HG03565 (cell line): ENCODE measurements at regions not wholly inside any gene's neighbourhood (a gene's known extent, or its start where the extent isn't known, plus 50 kb on each side); places are given as distances from the start of the nearest gene placed in this dataset.
"Not testable (repeated sequence)": the region's sequence is repeated elsewhere in the genome, so short reads cannot be mapped to it uniquely, and the experiment has no call there.

ENCODE experiments used
- ATAC-seq: cut with Tn5 transposase; IDR thresholded peaks from one replicate; pipeline ENCODE4 v1.9.1; 2021; ENCODE audit warnings: mild to moderate bottlenecking, moderate library complexity; ENCODE audit not compliant: unreplicated experiment

- ATAC-seq = no peak
Measured at GRCh38 chr7:115227473-115228235, 305.8 kb downstream of the MDFIC start.

DNA sequence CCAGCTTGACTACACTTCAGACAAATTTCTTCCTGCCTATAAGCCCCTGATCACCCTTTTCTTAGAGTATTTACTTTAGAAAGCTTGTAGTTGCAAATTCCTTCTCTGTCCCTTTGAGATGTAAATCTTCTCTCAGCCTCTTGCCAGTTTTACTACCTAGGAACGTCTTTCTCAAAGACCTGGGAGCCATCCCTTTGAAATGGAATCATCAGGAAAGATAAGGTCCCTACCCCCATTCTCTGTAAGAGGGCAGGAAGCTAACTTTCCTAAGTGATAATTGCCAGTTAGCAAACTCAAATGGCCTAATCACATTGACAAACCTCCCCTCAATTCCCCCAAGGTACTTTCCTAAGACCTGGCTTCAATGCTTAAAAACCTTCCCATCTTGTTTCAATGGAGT is 304.5 kb downstream of the MDFIC start:
- ATAC-seq = no peak

DNA sequence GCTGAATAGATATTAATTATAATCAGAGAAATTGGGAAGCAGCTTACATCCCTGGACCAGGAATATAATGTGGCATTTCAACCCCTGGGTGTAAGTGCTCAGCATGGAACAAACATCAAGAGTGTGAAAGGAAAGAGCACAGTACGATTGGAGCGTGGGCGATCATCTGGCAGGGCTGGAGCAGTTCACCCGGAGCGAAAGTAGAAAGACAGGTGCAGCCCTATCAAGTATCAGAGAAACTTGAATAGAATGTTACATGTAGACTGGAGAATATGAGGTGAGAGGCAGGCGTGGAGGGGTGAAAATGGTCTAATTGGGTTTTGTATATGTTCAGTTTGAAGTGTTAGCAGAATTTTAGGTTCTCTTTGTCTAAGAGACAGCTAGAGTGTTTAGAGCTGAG is 303.0 kb downstream of the MDFIC start:
- ATAC-seq = no peak

DNA sequence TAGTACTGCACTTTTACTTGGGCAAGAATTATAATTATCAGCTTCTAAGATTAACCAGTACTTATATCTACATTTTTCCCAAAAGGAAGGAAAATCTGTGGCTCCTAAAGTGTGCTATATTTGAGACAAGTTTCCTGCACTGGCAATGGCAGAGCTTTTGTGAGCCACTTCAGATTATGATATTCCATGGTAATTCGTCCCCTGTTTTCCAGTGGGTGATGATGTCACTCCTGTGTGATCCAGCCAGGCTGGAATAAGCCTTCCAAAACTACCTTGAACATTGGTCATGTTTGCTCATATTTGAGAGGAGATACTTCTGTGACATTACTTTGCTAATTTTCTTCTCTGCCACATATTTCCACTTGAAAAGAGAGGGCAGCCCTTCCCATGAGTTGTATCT is 302.1 kb downstream of the MDFIC start:
- ATAC-seq = no peak

DNA sequence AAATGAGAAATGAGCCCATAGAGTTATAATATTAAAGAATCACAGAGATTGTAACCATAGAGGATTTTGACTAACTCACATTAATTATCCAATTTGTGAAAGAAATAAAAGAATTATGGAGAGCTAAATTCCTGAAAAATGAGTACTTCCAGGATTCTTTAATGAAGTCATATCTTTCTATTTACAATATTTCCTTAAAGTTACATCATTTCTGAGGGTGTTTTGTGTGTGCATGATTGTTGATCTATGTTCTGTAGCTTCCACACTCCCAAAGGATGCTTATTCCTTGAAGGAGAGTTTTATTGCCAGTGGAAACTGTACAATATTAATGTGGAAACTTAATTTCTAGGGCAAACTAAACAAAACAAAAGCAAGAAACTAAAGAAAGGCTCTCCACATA is 299.6 kb downstream of the MDFIC start:
- ATAC-seq = no peak

- no peak for ATAC-seq
Measured at GRCh38 chr7:115218076-115218475, 296.2 kb downstream of the MDFIC start.

DNA sequence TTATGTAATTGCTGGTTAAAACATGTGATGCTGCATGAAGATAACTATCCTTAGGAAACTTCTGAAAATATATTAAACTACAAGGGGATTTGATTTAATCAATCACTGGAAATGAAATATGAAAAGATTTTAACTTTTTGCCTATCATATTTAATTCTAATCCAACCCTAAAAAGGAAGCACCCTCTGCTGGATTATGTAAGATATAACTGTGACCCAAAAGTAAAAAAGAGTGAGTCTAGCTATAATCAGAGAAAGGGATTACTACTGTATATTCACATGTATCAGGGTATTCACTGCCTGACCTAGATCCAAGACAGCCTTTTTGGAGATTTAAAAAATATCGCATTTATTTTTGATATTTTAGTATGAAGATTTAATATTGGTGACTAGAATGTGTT is 295.5 kb downstream of the MDFIC start:
- ATAC-seq = no peak

- ATAC-seq = no peak
Measured at GRCh38 chr7:115216652-115217051, 294.8 kb downstream of the MDFIC start.

GRCh38 chr7:115211171-115211570 is 289.3 kb downstream of the MDFIC start:
- ATAC-seq = no peak

- ATAC-seq = no peak
Measured at GRCh38 chr7:115210552-115210951, 288.7 kb downstream of the MDFIC start.

DNA sequence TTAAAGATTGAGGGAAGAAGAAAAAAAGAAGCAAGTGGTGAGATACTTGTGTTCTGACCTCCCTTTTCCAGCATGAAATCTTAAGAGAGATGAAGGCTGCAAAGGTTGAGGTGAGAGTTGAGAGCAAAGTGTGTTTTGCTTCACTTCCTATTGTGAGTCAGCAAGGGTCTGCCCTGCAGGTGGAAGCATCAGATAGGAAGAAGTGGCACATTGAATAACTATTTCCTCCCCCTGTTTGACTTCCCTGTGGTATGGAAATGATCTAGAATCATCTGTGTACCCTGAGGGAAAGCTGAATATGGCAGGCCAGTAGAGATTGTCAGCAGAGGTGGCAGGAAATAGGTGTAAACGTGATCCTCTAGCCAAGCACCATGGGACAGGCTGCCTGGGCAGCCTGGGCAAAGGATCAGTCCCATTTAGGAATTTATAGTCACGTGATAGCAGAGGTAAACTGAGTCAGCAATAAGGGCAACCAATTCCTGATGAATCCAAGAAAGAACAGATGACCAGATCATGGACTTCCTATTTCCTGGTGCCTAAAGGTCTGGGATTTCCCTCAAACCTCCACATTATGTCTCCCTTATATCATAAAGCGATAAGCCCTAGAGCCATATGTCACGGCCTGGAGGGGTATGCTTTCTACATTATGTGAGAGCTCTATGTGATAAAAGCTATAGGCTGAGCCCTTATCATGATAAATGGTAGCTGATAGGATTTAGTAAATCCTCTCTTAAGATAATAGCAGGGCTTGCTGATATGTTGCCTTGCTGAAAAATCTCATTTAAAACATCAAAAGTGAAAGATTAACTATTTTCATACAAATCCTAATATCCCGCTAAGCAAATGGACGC is 287.0 kb downstream of the MDFIC start:
- ATAC-seq = no peak

DNA sequence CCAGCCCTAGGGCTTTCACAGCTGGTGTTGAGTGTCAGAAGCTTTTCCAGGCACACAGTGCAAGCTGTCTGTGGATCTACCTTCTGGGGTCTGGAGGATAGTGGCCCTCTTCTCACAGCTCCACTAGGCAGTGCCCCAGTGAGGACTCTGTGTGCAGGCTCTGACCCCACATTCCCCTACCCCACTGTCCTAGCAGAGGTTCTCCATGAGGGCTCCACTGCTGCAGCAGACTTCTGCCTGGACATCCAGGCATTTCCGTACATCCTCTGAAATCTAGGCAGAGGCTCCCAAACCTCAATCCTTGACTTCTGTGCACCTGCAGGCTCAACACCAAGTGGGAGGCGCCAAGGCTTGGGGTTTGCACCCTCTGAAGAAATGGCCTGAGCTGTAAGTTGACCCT is 284.5 kb downstream of the MDFIC start:
- ATAC-seq = not testable (repeated sequence)

GRCh38 chr7:115198143-115198542 is 276.2 kb downstream of the MDFIC start:
- no peak for ATAC-seq

GRCh38 chr7:115195208-115195607 is 273.3 kb downstream of the MDFIC start:
- no peak for ATAC-seq

- no peak for ATAC-seq
Measured at GRCh38 chr7:115191526-115191925, 269.6 kb downstream of the MDFIC start.

GRCh38 chr7:115183431-115184057 is 261.6 kb downstream of the MDFIC start:
- ATAC-seq = no peak

GRCh38 chr7:115178835-115179234 is 256.9 kb downstream of the MDFIC start:
- ATAC-seq = no peak

DNA sequence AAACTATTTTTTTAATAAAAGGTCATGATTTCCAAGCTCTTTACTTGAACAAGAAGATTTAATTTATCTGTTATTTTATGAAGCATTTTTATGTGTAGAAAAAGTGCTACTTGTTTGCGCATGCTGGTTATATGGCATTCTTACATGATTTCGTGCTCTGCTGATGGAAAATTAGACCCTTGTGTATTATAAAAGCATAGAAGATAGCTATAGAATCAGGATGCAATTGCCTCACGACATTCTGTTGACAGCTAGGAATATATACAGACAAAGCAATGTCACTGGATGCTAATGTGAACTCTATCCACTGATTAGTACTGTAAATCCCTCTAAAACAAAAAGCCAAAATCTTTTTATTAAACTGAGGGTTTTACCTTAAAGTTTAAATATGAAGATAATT is 255.9 kb downstream of the MDFIC start:
- ATAC-seq = no peak

DNA sequence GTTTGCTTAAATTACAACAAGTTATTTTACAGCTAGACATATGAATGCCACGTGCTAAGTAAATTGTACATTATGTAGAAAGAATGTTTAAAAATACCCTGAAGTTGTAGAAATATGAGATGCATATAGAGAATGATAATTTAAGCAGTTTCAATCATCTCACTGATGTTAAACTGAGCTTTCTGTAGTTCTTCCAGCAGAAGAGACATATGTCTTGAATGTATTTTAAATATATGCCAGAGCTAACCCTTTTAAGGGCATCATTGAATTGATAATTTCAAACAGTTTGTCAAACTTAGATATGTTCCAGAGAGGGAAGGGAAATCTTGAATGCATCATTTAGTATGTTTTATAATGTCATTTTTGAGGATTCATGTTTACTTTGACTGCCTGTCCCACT is 255.2 kb downstream of the MDFIC start:
- no peak for ATAC-seq

GRCh38 chr7:115172397-115172796 is 250.5 kb downstream of the MDFIC start:
- ATAC-seq = not testable (repeated sequence)

- no peak for ATAC-seq
Measured at GRCh38 chr7:115153769-115154477, 232.0 kb downstream of the MDFIC start.
